Mesendoderm (in vitro differentiated cells): ENCODE measurements at regions not wholly inside any gene's neighbourhood (a gene's known extent, or its start where the extent isn't known, plus 50 kb on each side); places are given as distances from the start of the nearest gene placed in this dataset.

Source experiments
- DNase-seq: peaks from one replicate; pipeline ENCODE4 v3.0.0; 2013
- H2AK5ac ChIP-seq: 2 replicates; pipeline ENCODE4 v1.6.1; 2013; ENCODE audit warnings: low read length, inconsistent platforms
- H2BK120ac ChIP-seq: 2 replicates; pipeline ENCODE4 v1.6.1; 2013; ENCODE audit warnings: low read depth, mild to moderate bottlenecking, low read length, moderate library complexity, mixed read lengths
- H2BK15ac ChIP-seq: replicated peaks from 2 replicates; pipeline ENCODE4 v1.6.1; 2013; ENCODE audit warnings: low read depth, mild to moderate bottlenecking, moderate library complexity
- H2BK5ac ChIP-seq: 2 replicates; pipeline ENCODE4 v1.6.1; 2013; ENCODE audit warnings: low read length, inconsistent platforms
- H3K18ac ChIP-seq: 2 replicates; pipeline ENCODE4 v1.6.1; 2013; ENCODE audit warnings: mild to moderate bottlenecking, low read length, mixed read lengths
- H3K23ac ChIP-seq: one replicate; pipeline ENCODE4 v1.6.1; 2013; ENCODE audit warnings: low read length
- H3K27ac ChIP-seq: 2 replicates; pipeline ENCODE4 v1.5.1; 2013; ENCODE audit warnings: low read depth, mild to moderate bottlenecking, inconsistent platforms, low read length, moderate library complexity
- H3K27me3 ChIP-seq: 2 replicates; pipeline ENCODE4 v1.6.1; 2013; ENCODE audit warnings: low read length, control low read depth, mild to moderate bottlenecking, inconsistent platforms; ENCODE audit not compliant: insufficient read depth, poor library complexity
- H3K36me3 ChIP-seq: 2 replicates; pipeline ENCODE4 v1.6.1; 2013; ENCODE audit warnings: low read length, inconsistent platforms; ENCODE audit not compliant: control insufficient read depth, insufficient read depth
- H3K4ac ChIP-seq: one replicate; pipeline ENCODE4 v1.6.1; 2013; ENCODE audit warnings: low read depth, mild to moderate bottlenecking, low read length, moderate library complexity
- H3K4me1 ChIP-seq: 2 replicates; pipeline ENCODE4 v1.6.1; 2013; ENCODE audit warnings: low read depth, low read length, inconsistent platforms; ENCODE audit not compliant: control insufficient read depth
- H3K4me2 ChIP-seq: 2 replicates; pipeline ENCODE4 v1.6.1; 2013; ENCODE audit warnings: low read length
- H3K4me3 ChIP-seq: 2 replicates; pipeline ENCODE4 v1.5.1; 2013; ENCODE audit warnings: mild to moderate bottlenecking, low read length
- H3K56ac ChIP-seq: one replicate; pipeline ENCODE4 v1.6.1; 2013; ENCODE audit warnings: low read length
- H3K79me1 ChIP-seq: 2 replicates; pipeline ENCODE4 v1.6.1; 2013; ENCODE audit warnings: low read length, inconsistent platforms
- H3K79me2 ChIP-seq: 2 replicates; pipeline ENCODE4 v1.6.1; 2013; ENCODE audit warnings: mild to moderate bottlenecking, low read length; ENCODE audit not compliant: control insufficient read depth, insufficient read depth
- H3K9ac ChIP-seq: 2 replicates; pipeline ENCODE4 v1.6.1; 2013; ENCODE audit warnings: low read length, inconsistent platforms
- H4K5ac ChIP-seq: one replicate; pipeline ENCODE4 v1.6.1; 2013; ENCODE audit warnings: low read length
- H4K8ac ChIP-seq: one replicate; pipeline ENCODE4 v1.6.1; 2013; ENCODE audit warnings: low read depth, mild to moderate bottlenecking, control low read depth, low read length, moderate library complexity
- WGBS: extraction: QIAGEN DNeasy Blood & Tissue Kit; methylation state at CpG from one replicate; pipeline ENCODE4 v1.1.7; 2013; ENCODE audit warnings: low lambda C conversion rate, missing lambda C conversion rate; ENCODE audit not compliant: insufficient coverage; ENCODE audit errors: extremely low coverage; 5-methylcytosine and 5-hydroxymethylcytosine counted together

DNA sequence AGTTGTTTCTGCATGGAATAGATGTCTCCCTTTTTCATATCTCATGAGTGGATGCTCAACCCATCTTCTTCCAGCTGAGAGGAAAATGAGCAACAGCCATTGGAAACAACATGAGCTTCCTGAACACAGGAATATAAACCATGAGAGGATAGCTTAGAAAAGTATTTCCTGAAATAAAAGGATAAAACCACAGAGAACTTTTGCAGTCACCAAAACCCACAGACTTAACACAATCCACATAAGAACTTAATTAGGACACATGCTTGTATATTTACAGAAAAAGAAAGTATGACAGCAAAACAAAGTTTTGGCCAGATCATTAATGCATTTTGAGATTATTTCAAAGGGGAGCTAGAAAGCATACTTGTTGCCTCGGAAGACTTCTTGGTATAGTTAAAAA, 180.5 kb upstream of the RASGRP1 start:
- Histone ChIP-seq H2BK15ac (no peak overlapping the region), H3K23ac (no peak overlapping the region), H4K5ac (no peak overlapping the region), H3K79me2 (no peaks in the 10 kb centered on the region), H3K4me2 (no peak overlapping the region), H3K27ac (no peak overlapping the region), H3K18ac (no peak overlapping the region), H3K36me3 (no peaks in the 10 kb centered on the region), H4K8ac (no peak overlapping the region), H3K4me1 (no peaks in the 10 kb centered on the region), H3K9ac (no peak overlapping the region), H2AK5ac (no peak overlapping the region), H3K27me3 (no peaks in the 10 kb centered on the region), H3K79me1 (no peaks in the 10 kb centered on the region), H3K4me3 (no peak overlapping the region), H3K56ac (no peak overlapping the region), H2BK120ac (no peak overlapping the region), H2BK5ac (no peak overlapping the region), H3K4ac (no peak overlapping the region)
- WGBS = no CpG with 5 or more reads among the region's 1 CpG
- DNase-seq = no peak

DNA sequence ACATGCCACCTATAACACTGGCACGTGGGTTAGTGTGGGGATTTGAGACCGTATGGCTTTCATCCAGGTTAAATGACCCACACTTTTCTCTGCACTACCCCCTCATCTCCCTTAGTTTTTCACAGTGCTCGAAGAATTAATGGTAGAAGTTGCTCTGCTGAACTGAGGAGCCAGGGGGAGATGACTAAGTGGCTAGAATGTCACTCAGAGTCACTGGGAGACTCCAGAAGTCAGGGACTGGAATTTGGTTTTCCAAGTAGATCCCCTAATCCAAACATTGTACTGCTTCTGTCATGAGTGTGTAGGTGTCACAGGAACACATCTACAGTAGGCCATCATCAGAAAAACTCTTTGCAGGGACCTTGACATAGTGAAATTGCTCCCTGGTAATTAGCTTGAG, 181.0 kb upstream of the RASGRP1 start:
- no peak overlapping the region for H2BK120ac ChIP-seq
- H2BK15ac ChIP-seq = no peak overlapping the region
- H4K5ac ChIP-seq = no peak overlapping the region
- H3K79me2 ChIP-seq = no peaks in the 10 kb centered on the region
- H3K36me3 ChIP-seq = no peaks in the 10 kb centered on the region
- H3K79me1 ChIP-seq = no peaks in the 10 kb centered on the region
- no peak overlapping the region for H2BK5ac ChIP-seq
- H3K56ac ChIP-seq = no peak overlapping the region
- no peak overlapping the region for H3K23ac ChIP-seq
- no peak overlapping the region for H4K8ac ChIP-seq
- no peaks in the 10 kb centered on the region for H3K27me3 ChIP-seq
- no peak for DNase-seq
- no peak overlapping the region for H3K4me3 ChIP-seq
- no peak overlapping the region for H3K18ac ChIP-seq
- H3K9ac ChIP-seq = no peak overlapping the region
- no peaks in the 10 kb centered on the region for H3K4me1 ChIP-seq
- no peak overlapping the region for H3K4me2 ChIP-seq
- H3K4ac ChIP-seq = no peak overlapping the region
- no CpG with 5 or more reads among the region's 3 CpGs for WGBS
- H2AK5ac ChIP-seq = no peak overlapping the region
- H3K27ac ChIP-seq = no peak overlapping the region

DNA sequence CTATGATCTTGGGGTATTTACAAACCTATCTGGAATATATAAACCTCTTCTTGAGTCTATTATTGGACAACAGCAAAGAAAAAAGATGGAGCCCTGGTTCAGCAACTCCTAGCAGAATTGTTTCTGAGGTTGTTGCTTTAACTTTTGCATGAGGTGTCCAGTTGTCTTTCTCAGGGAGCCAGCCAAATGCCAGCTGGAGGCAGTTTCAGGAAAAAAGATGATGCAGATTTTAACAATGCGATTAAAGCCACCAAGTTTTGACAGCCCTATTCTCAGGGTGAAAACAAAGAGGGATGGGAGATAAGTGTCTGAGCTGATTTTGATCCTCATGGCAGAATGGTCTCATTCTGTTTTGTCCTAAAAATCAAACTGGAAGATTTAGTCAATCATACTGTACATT, 181.6 kb upstream of the RASGRP1 start:
- Histone ChIP-seq H3K4me2 (no peak overlapping the region), H3K18ac (no peak overlapping the region), H3K27ac (no peak overlapping the region), H3K9ac (no peak overlapping the region), H2BK120ac (no peak overlapping the region), H2BK15ac (no peak overlapping the region), H3K4me3 (no peak overlapping the region), H4K8ac (no peak overlapping the region), H3K79me1 (no peaks in the 10 kb centered on the region), H3K36me3 (no peaks in the 10 kb centered on the region), H3K79me2 (no peaks in the 10 kb centered on the region), H3K4me1 (no peaks in the 10 kb centered on the region), H3K56ac (no peak overlapping the region), H2AK5ac (no peak overlapping the region), H3K27me3 (no peaks in the 10 kb centered on the region), H4K5ac (no peak overlapping the region), H3K23ac (no peak overlapping the region), H2BK5ac (no peak overlapping the region), H3K4ac (no peak overlapping the region)
- WGBS = no CpG with 5 or more reads among the region's 1 CpG
- DNase-seq = no peak

DNA sequence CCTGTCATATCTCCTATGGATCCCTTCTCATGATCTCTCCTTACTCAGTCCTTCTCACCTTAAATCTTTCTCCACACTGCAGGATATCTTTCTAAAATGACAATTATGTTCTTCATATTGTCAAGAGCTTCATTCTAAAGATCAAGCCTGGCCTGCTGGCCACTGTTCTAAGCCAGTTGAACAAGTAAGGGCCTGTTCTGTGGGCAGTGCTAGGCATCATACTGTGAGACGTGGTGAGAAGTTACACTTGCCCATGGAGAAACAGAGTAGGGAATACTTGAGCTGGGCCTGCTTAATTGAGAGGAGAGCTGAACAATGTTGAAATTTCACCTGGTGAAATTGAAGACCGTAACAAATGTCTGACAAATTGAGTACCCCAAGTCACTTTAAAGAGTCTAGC, 184.1 kb upstream of the RASGRP1 start:
- Histone ChIP-seq H2BK120ac (no peak overlapping the region), H3K23ac (no peak overlapping the region), H4K8ac (no peak overlapping the region), H4K5ac (no peak overlapping the region), H3K79me2 (no peaks in the 10 kb centered on the region), H2BK5ac (no peak overlapping the region), H3K4me1 (no peaks in the 10 kb centered on the region), H3K79me1 (no peaks in the 10 kb centered on the region), H3K18ac (no peak overlapping the region), H3K4me2 (no peak overlapping the region), H3K4me3 (no peak overlapping the region), H2AK5ac (no peak overlapping the region), H3K9ac (no peak overlapping the region), H3K4ac (no peak overlapping the region), H3K27me3 (no peaks in the 10 kb centered on the region), H3K56ac (no peak overlapping the region), H3K36me3 (no peaks in the 10 kb centered on the region), H3K27ac (no peak overlapping the region), H2BK15ac (no peak overlapping the region)
- DNase-seq = no peak
- WGBS = no CpG with 5 or more reads among the region's 2 CpGs

DNA sequence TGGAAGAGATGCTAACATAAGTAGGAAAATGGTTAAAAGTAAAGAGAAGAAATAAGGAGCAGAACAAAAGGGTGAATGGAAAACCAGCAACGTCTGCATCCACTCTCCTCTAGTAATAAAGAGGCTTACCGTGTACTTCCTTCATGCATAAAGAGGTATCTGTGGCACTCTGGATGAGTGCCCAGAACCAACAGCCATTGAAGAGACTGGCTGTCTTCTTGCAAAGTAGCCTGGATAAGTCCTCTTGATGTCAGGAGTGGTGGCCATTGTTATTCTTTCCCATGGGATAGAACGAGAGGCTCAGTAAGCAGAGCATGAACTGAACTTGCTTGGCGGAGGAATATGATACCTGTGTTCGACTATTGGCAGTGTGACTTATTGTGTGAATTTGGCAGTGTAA, 186.2 kb upstream of the RASGRP1 start:
- Histone ChIP-seq H3K36me3 (no peaks in the 10 kb centered on the region), H3K23ac (no peak overlapping the region), H4K5ac (no peak overlapping the region), H3K4ac (no peak overlapping the region), H3K4me1 (no peaks in the 10 kb centered on the region), H3K27me3 (no peaks in the 10 kb centered on the region), H2BK15ac (no peak overlapping the region), H3K18ac (no peak overlapping the region), H2AK5ac (no peak overlapping the region), H2BK120ac (no peak overlapping the region), H3K79me2 (no peaks in the 10 kb centered on the region), H3K27ac (no peak overlapping the region), H3K4me3 (no peak overlapping the region), H4K8ac (no peak overlapping the region), H3K4me2 (no peak overlapping the region), H3K56ac (no peak overlapping the region), H2BK5ac (no peak overlapping the region), H3K9ac (no peak overlapping the region), H3K79me1 (no peaks in the 10 kb centered on the region)
- no CpG with 5 or more reads among the region's 5 CpGs for WGBS
- no peak for DNase-seq

DNA sequence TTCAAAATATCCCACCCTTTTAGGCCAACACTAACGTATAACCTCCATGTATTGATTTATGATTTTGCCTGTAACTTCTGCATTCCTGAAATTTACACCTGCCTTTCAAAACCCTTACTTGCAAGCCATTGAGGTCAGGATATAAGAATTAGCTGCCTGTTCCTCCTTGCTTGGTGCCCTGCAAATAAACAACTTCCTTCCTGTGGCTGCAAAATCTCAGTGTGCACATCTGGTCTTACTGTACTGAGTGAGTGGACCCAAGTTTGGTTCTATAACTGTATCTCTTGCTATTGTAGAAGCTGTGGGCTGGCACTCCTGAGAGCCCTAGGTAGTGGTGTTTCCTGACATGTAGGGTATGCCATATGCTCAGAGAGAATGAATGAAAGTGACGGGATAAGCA, 191.1 kb upstream of the RASGRP1 start:
- H3K79me2 ChIP-seq = no peaks in the 10 kb centered on the region
- H4K5ac ChIP-seq = no peak overlapping the region
- no peak for DNase-seq
- H3K9ac ChIP-seq = no peak overlapping the region
- no peak overlapping the region for H3K4ac ChIP-seq
- no peaks in the 10 kb centered on the region for H3K27me3 ChIP-seq
- H3K36me3 ChIP-seq = no peaks in the 10 kb centered on the region
- H3K79me1 ChIP-seq = no peaks in the 10 kb centered on the region
- no peak overlapping the region for H2AK5ac ChIP-seq
- no peak overlapping the region for H2BK15ac ChIP-seq
- no CpG with 5 or more reads among the region's 2 CpGs for WGBS
- no peak overlapping the region for H3K18ac ChIP-seq
- no peak overlapping the region for H3K56ac ChIP-seq
- no peak overlapping the region for H2BK120ac ChIP-seq
- no peak overlapping the region for H2BK5ac ChIP-seq
- H4K8ac ChIP-seq = no peak overlapping the region
- H3K27ac ChIP-seq = no peak overlapping the region
- no peak overlapping the region for H3K4me3 ChIP-seq
- H3K23ac ChIP-seq = no peak overlapping the region
- H3K4me1 ChIP-seq = no peaks in the 10 kb centered on the region
- no peak overlapping the region for H3K4me2 ChIP-seq
